Activated T-helper 17 cell treated with anti-CD3 and anti-CD28 coated beads, Interleukin-2, amount 50 U/mL, for 72 hours (primary cell): ENCODE measurements at regions not wholly inside any gene's neighbourhood (a gene's known extent, or its start where the extent isn't known, plus 50 kb on each side); places are given as distances from the start of the nearest gene placed in this dataset.
"Not testable (repeated sequence)": the region's sequence is repeated elsewhere in the genome, so short reads cannot be mapped to it uniquely, and the experiment has no call there.

ENCODE experiments used
- ATAC-seq: fragments of 150-1000 bp; cut with Tn5 transposase; replicated peaks from 2 replicates; pipeline ENCODE4 v1.10.0; 2021; ENCODE audit warnings: mild to moderate bottlenecking, moderate library complexity
- H3K27ac Mint-ChIP-seq: one replicate; pipeline ENCODE4 v1.8.0; 2022; ENCODE audit warnings: mixed read lengths
- H3K27me3 Mint-ChIP-seq: one replicate; pipeline ENCODE4 v1.8.0; 2022; ENCODE audit warnings: mixed read lengths
- H3K36me3 Mint-ChIP-seq: one replicate; pipeline ENCODE4 v1.8.0; 2022; ENCODE audit warnings: low read depth, mild to moderate bottlenecking, mixed read lengths
- H3K4me1 Mint-ChIP-seq: one replicate; pipeline ENCODE4 v1.8.0; 2022; ENCODE audit warnings: mixed read lengths
- H3K4me3 Mint-ChIP-seq: one replicate; pipeline ENCODE4 v1.8.0; 2022; ENCODE audit warnings: mild to moderate bottlenecking, mixed read lengths
- H3K9me3 Mint-ChIP-seq: one replicate; pipeline ENCODE4 v1.8.0; 2022; ENCODE audit warnings: mixed read lengths

GRCh38 chr15:70379134-70379533 is 281.4 kb upstream of the TLE3 start:
- no peaks in the 10 kb centered on the region for H3K36me3 Mint-ChIP-seq
- no peak for ATAC-seq

GRCh38 chr15:70378126-70379031 is 280.7 kb upstream of the TLE3 start:
- ATAC-seq: no peak
- Mint-ChIP-seq H3K27ac (no peak overlapping the region), H3K4me1 (no peaks in the 10 kb centered on the region), H3K9me3 (no peaks in the 10 kb centered on the region), H3K4me3 (no peak overlapping the region), H3K36me3 (no peaks in the 10 kb centered on the region), H3K27me3 (peaks cover 17% of the 10 kb centered on the region)

More at GRCh38 chr15:70379134-70379533, 281.4 kb upstream of the TLE3 start:
- H3K27me3 Mint-ChIP-seq: peaks cover 17% of the 10 kb centered on the region
- no peaks in the 10 kb centered on the region for H3K4me1 Mint-ChIP-seq
- H3K4me3 Mint-ChIP-seq: no peak overlapping the region
- no peak overlapping the region for H3K27ac Mint-ChIP-seq
- H3K9me3 Mint-ChIP-seq: no peaks in the 10 kb centered on the region

GRCh38 chr15:70376929-70377691 is 279.4 kb upstream of the TLE3 start:
- peaks cover 17% of the 10 kb centered on the region for H3K27me3 Mint-ChIP-seq
- no peak for ATAC-seq
- no peak overlapping the region for H3K27ac Mint-ChIP-seq
- no peak overlapping the region for H3K4me3 Mint-ChIP-seq
- H3K9me3 Mint-ChIP-seq: no peaks in the 10 kb centered on the region
- H3K4me1 Mint-ChIP-seq: no peaks in the 10 kb centered on the region
- H3K36me3 Mint-ChIP-seq: no peaks in the 10 kb centered on the region

- Mint-ChIP-seq H3K4me3 (no peak overlapping the region), H3K4me1 (no peaks in the 10 kb centered on the region), H3K9me3 (no peaks in the 10 kb centered on the region), H3K36me3 (no peaks in the 10 kb centered on the region), H3K27me3 (peaks cover 21% of the 10 kb centered on the region), H3K27ac (no peak overlapping the region)
- no peak for ATAC-seq
Measured at GRCh38 chr15:70376031-70376928, 278.6 kb upstream of the TLE3 start.

GRCh38 chr15:70375586-70375985 is 277.9 kb upstream of the TLE3 start:
- no peaks in the 10 kb centered on the region for H3K4me1 Mint-ChIP-seq
- no peak for ATAC-seq
- no peaks in the 10 kb centered on the region for H3K36me3 Mint-ChIP-seq
- H3K27me3 Mint-ChIP-seq: peaks cover 21% of the 10 kb centered on the region
- H3K9me3 Mint-ChIP-seq: no peaks in the 10 kb centered on the region
- H3K4me3 Mint-ChIP-seq: no peak overlapping the region
- H3K27ac Mint-ChIP-seq: no peak overlapping the region

- no peak for ATAC-seq
- no peak overlapping the region for H3K4me3 Mint-ChIP-seq
- H3K27ac Mint-ChIP-seq: no peak overlapping the region
- H3K4me1 Mint-ChIP-seq: no peaks in the 10 kb centered on the region
- no peaks in the 10 kb centered on the region for H3K9me3 Mint-ChIP-seq
- H3K36me3 Mint-ChIP-seq: no peaks in the 10 kb centered on the region
- H3K27me3 Mint-ChIP-seq: peaks cover 21% of the 10 kb centered on the region
Measured at GRCh38 chr15:70375006-70375431, 277.3 kb upstream of the TLE3 start.

- H3K4me1 Mint-ChIP-seq: no peaks in the 10 kb centered on the region
- H3K27me3 Mint-ChIP-seq: peaks cover 21% of the 10 kb centered on the region
- no peak overlapping the region for H3K27ac Mint-ChIP-seq
- H3K36me3 Mint-ChIP-seq: no peaks in the 10 kb centered on the region
- ATAC-seq: no peak
- no peak overlapping the region for H3K4me3 Mint-ChIP-seq
- H3K9me3 Mint-ChIP-seq: no peaks in the 10 kb centered on the region
Measured at GRCh38 chr15:70374096-70374495, 276.4 kb upstream of the TLE3 start.

GRCh38 chr15:70373439-70373838 is 275.7 kb upstream of the TLE3 start:
- not testable (repeated sequence) for H3K9me3 Mint-ChIP-seq, H3K4me1 Mint-ChIP-seq, H3K4me3 Mint-ChIP-seq, H3K36me3 Mint-ChIP-seq, H3K27ac Mint-ChIP-seq, ATAC-seq
- peaks cover 21% of the 10 kb centered on the region for H3K27me3 Mint-ChIP-seq

- not testable (repeated sequence) for H3K36me3 Mint-ChIP-seq, H3K4me1 Mint-ChIP-seq, ATAC-seq, H3K4me3 Mint-ChIP-seq, H3K27ac Mint-ChIP-seq, H3K9me3 Mint-ChIP-seq
- peaks cover 23% of the 10 kb centered on the region for H3K27me3 Mint-ChIP-seq
Measured at GRCh38 chr15:70367913-70368705, 270.4 kb upstream of the TLE3 start.

- ATAC-seq: peak; percentile 44
- not testable (repeated sequence) for H3K36me3 Mint-ChIP-seq
Measured at GRCh38 chr15:70364023-70364422, 266.3 kb upstream of the TLE3 start.

GRCh38 chr15:70362886-70363285 is 265.2 kb upstream of the TLE3 start:
- Mint-ChIP-seq H3K4me3 (no peak overlapping the region), H3K4me1 (peaks cover 7% of the 10 kb centered on the region), H3K27me3 (peaks cover 21% of the 10 kb centered on the region), H3K9me3 (peaks cover 5% of the 10 kb centered on the region), H3K36me3 (no peaks in the 10 kb centered on the region), H3K27ac (no peak overlapping the region)
- ATAC-seq: no peak

More at GRCh38 chr15:70364023-70364422, 266.3 kb upstream of the TLE3 start:
- not testable (repeated sequence) for H3K27ac Mint-ChIP-seq, H3K4me3 Mint-ChIP-seq, H3K4me1 Mint-ChIP-seq, H3K9me3 Mint-ChIP-seq
- H3K27me3 Mint-ChIP-seq: peaks cover 18% of the 10 kb centered on the region

GRCh38 chr15:70362350-70362749 is 264.6 kb upstream of the TLE3 start:
- no peak for ATAC-seq
- Mint-ChIP-seq H3K36me3 (no peaks in the 10 kb centered on the region), H3K4me1 (peaks cover 7% of the 10 kb centered on the region), H3K4me3 (no peak overlapping the region), H3K27me3 (peaks cover 21% of the 10 kb centered on the region), H3K9me3 (peaks cover 5% of the 10 kb centered on the region), H3K27ac (no peak overlapping the region)

- peaks cover 7% of the 10 kb centered on the region for H3K4me1 Mint-ChIP-seq
- no peak overlapping the region for H3K27ac Mint-ChIP-seq
- H3K36me3 Mint-ChIP-seq: no peaks in the 10 kb centered on the region
- no peak overlapping the region for H3K4me3 Mint-ChIP-seq
- no peak for ATAC-seq
- peaks cover 5% of the 10 kb centered on the region for H3K9me3 Mint-ChIP-seq
- peaks cover 21% of the 10 kb centered on the region for H3K27me3 Mint-ChIP-seq
Measured at GRCh38 chr15:70361891-70362290, 264.2 kb upstream of the TLE3 start.
